Activated CD4-positive, alpha-beta T cell treated with anti-CD3 and anti-CD28 coated beads for 48 hours (primary cell): ENCODE measurements at regions not wholly inside any gene's neighbourhood (a gene's known extent, or its start where the extent isn't known, plus 50 kb on each side); places are given as distances from the start of the nearest gene placed in this dataset.
A peak's percentile ranks its signal among the peaks of the same experiment; 100 is the strongest.

Source experiments
- DNase-seq: peaks from one replicate; pipeline ENCODE4 v3.0.0-alpha.2; 2020

GRCh38 chr2:108145557-108146326, 94.0 kb upstream of the SULT1C3 start:
- no peak for DNase-seq

GRCh38 chr2:108148555-108148954, 91.2 kb upstream of the SULT1C3 start:
- no peak for DNase-seq

GRCh38 chr2:108154366-108155061, 85.3 kb upstream of the SULT1C3 start:
- no peak for DNase-seq

GRCh38 chr2:108161298-108161697, 78.5 kb upstream of the SULT1C3 start:
- DNase-seq, result no peak

- DNase-seq, result no peak
These were observed 75.5 kb upstream of the SULT1C3 start for GRCh38 chr2:108164318-108164717.

GRCh38 chr2:108165729-108166128, 74.0 kb upstream of the SULT1C3 start:
- DNase-seq, result no peak

GRCh38 chr2:108167699-108168098, 72.1 kb upstream of the SULT1C3 start:
- no peak for DNase-seq

- no peak for DNase-seq
These were observed 69.7 kb upstream of the SULT1C3 start for GRCh38 chr2:108169982-108170625.

- DNase-seq, result no peak
These were observed 68.1 kb upstream of the SULT1C3 start for GRCh38 chr2:108171657-108172056.

GRCh38 chr2:108182489-108182888, 57.3 kb upstream of the SULT1C3 start:
- DNase-seq, result peak; percentile 6

- DNase-seq, result no peak
These were observed 55.3 kb upstream of the SULT1C3 start for GRCh38 chr2:108184419-108184818.

GRCh38 chr2:108189316-108189715, 50.5 kb upstream of the SULT1C3 start:
- no peak for DNase-seq
